ENCODE measurements at regions not wholly inside any gene's neighbourhood (a gene's known extent, or its start where the extent isn't known, plus 50 kb on each side); places are given as distances from the start of the nearest gene placed in this dataset.

- TF ChIP-seq POLR2AphosphoS5 (IDR thresholded peaks at IDR 0.05; ENCODE audit: low read depth, low read length), result no peak
- no peak for TF ChIP-seq TAF1 (IDR thresholded peaks at IDR 0.05; ENCODE audit: borderline replicate concordance, insufficient read depth, low read length)
- no peak for TF ChIP-seq SIN3A (IDR thresholded peaks at IDR 0.05; ENCODE audit: borderline replicate concordance, insufficient read depth, low read length)
- TF ChIP-seq FOXP2 (optimal IDR thresholded peaks at IDR 0.05; ENCODE audit: borderline replicate concordance, extremely low read depth, extremely low read length, insufficient read depth), result no peak
- no peak for TF ChIP-seq REST (IDR thresholded peaks at IDR 0.05; ENCODE audit: insufficient read depth in 1 of 2, low read depth in 2 of 2, low read length in 2 of 2)
Measured at GRCh38 chr2:94758546-94758945, 112.7 kb upstream of the TEKT4 start.

- TF ChIP-seq REST (IDR thresholded peaks at IDR 0.05; ENCODE audit: insufficient read depth in 1 of 2, low read depth in 2 of 2, low read length in 2 of 2), result peak; percentile 79 to 93
- no peak for TF ChIP-seq FOXP2 (optimal IDR thresholded peaks at IDR 0.05; ENCODE audit: borderline replicate concordance, extremely low read depth, extremely low read length, insufficient read depth)
- no peak for TF ChIP-seq TAF1 (IDR thresholded peaks at IDR 0.05; ENCODE audit: borderline replicate concordance, insufficient read depth, low read length)
Measured at GRCh38 chr2:94759211-94759610, 112.0 kb upstream of the TEKT4 start.

- TF ChIP-seq REST (IDR thresholded peaks at IDR 0.05; ENCODE audit: insufficient read depth in 1 of 2, low read depth in 2 of 2, low read length in 2 of 2) (peak; percentile 68 to 89), TAF1 (IDR thresholded peaks at IDR 0.05; ENCODE audit: borderline replicate concordance, insufficient read depth, low read length) (no peak), FOXP2 (optimal IDR thresholded peaks at IDR 0.05; ENCODE audit: borderline replicate concordance, extremely low read depth, extremely low read length, insufficient read depth) (no peak), SIN3A (IDR thresholded peaks at IDR 0.05; ENCODE audit: borderline replicate concordance, insufficient read depth, low read length) (no peak)
Measured at GRCh38 chr2:94762600-94762999, 108.6 kb upstream of the TEKT4 start.

GRCh38 chr2:94763318-94763717 is 107.9 kb upstream of the TEKT4 start:
- TF ChIP-seq POLR2AphosphoS5 (IDR thresholded peaks at IDR 0.05; ENCODE audit: low read depth, low read length), result no peak

- TF ChIP-seq FOXP2 (optimal IDR thresholded peaks at IDR 0.05; ENCODE audit: borderline replicate concordance, extremely low read depth, extremely low read length, insufficient read depth) (no peak), SIN3A (IDR thresholded peaks at IDR 0.05; ENCODE audit: borderline replicate concordance, insufficient read depth, low read length) (no peak), TAF1 (IDR thresholded peaks at IDR 0.05; ENCODE audit: borderline replicate concordance, insufficient read depth, low read length) (no peak), REST (IDR thresholded peaks at IDR 0.05; ENCODE audit: insufficient read depth in 1 of 2, low read depth in 2 of 2, low read length in 2 of 2) (no peak), POLR2AphosphoS5 (IDR thresholded peaks at IDR 0.05; ENCODE audit: low read depth, low read length) (no peak)
Measured at GRCh38 chr2:94767336-94767735, 103.9 kb upstream of the TEKT4 start.
